HUDEP-2 (cell line): ENCODE measurements at regions not wholly inside any gene's neighbourhood (a gene's known extent, or its start where the extent isn't known, plus 50 kb on each side); places are given as distances from the start of the nearest gene placed in this dataset.
"Not testable (repeated sequence)": the region's sequence is repeated elsewhere in the genome, so short reads cannot be mapped to it uniquely, and the experiment has no call there.

Source experiments
- DNase-seq, 76 experiments: peaks; one replicate each; lab custom pipeline; 2025; ENCODE audit not compliant: unreplicated experiment in 76 of 76; lab: John Stamatoyannopoulos, UW

DNA sequence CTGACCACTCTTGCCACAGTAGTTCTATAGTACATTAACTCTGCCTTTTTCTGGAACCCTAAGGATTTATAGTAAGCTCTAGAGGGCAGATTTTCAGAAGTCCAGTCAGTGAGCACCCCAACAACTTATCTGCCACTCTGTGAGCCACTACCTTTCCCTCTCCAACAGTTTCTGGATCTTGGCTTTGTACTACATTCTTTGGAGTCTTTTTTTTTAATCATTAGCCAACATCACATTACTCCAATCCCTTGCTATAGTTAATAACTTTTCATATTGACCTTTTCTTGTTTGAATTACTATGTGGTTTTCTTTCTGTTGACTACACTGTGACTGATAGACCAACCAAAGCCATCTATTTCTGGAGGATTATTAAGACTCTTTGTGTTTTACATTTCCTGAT is 1596.7 kb upstream of the PRMT6 start:
- DNase-seq, result no peak

GRCh38 chr1:105462308-105462707 is 1594.2 kb upstream of the PRMT6 start:
- no peak for DNase-seq

GRCh38 chr1:105467549-105467948 is 1588.9 kb upstream of the PRMT6 start:
- no peak for DNase-seq

GRCh38 chr1:105470541-105470940 is 1585.9 kb upstream of the PRMT6 start:
- DNase-seq, result not testable (repeated sequence)

DNA sequence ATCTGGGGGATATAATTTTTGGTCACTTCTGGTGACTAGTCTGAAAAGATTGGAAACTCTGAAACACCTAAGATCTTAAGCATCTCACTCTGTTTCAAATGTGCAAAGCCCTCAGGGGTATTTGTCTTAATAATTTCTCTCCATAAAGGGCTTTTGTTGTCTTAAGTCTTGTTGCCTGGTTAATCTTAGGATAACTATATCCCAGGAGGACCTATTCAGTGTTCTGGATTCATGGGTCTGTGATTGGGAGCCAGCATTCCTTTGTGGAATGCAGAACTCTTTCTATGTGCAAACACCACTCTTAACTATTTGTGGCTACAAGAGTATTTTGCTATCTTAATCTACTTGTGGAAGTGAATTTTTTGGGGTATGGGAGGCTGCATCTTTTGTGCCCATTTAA is 1573.0 kb upstream of the PRMT6 start:
- DNase-seq, result no peak

GRCh38 chr1:105485207-105485606 is 1571.3 kb upstream of the PRMT6 start:
- DNase-seq, result no peak

DNA sequence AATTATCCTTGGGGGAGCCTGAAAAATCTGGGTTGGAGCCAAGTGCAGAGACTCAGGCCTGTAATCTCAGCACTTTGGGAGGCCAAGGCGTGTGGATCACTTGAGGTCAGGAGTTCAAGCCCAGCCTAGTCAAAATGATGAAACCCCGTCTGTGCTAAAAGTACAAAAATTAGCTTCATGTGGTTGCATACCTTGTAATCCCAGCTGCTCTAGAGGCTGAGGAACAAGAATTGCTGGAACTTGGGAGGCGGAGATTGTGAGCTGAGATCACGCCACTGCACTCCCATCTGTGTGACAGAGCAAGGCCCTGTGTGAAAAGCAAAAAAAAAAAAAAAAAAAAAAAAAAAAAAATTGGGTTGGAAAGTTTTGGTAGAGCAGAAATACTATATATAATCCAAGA is 1563.6 kb upstream of the PRMT6 start:
- DNase-seq, result no peak

- DNase-seq, result no peak
These were observed 1540.4 kb upstream of the PRMT6 start for GRCh38 chr1:105516068-105516467.

DNA sequence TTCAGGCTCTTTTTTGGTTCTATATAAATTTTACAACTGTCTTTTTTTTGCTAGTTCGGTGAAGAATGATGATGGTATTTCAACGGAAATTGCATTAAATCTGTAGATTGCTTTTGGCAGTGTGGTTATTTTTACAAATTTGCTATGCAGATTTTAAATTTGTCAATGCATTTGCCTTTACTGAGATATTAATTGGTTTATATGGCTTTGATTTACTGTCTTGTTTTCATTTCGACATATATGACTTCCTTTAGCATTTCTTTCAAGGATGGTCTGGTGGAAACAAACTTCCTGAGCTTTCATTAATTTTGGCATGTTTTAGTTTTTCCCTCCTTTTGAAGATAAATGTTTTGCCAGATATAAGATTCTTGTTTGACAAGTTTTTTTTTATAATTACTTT is 1522.5 kb upstream of the PRMT6 start:
- no peak for DNase-seq

GRCh38 chr1:105544475-105544874 is 1512.0 kb upstream of the PRMT6 start:
- DNase-seq, result no peak

- no peak for DNase-seq
These were observed 1500.2 kb upstream of the PRMT6 start for GRCh38 chr1:105556266-105556665.

DNA sequence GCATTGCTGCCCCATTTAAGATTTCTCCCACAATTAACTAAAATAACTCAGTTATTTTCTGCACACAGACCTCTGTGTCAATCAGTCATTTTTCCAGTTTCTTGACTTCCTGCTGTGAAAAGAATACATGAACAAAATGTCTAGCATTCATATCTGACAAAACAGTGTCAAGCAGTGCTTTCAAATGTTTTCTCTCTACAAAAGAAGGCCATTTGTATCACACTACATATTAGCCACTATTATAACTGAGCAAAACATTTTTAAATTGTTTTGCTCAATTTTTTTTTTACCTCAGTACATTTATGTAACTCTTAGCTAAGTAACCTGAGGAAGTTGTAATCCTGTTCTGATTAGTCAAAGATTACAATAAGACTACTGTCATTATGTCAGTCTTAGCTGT is 1498.5 kb upstream of the PRMT6 start:
- DNase-seq, result no peak

- DNase-seq, result no peak
These were observed 1491.5 kb upstream of the PRMT6 start for GRCh38 chr1:105565006-105565405.

DNA sequence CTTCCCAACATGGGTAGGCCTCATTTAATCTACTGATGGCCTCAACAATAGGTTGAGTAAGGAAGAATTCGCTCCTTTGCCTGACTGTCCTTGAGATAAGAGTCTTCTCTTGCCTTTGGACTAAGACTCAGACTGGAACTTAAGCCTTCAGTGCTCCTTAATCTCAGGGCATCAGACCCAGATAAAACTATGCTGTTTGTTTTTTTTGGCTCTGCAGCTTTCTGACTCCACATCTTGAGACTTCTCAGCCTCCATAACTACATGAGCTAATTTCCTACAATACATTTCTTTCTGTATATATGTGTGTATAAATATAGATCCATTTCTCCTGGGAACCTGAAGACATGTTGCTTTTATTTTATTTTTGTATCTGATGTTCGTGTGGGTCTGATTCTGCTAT is 1470.7 kb upstream of the PRMT6 start:
- DNase-seq, result peak in 9 of 76 experiments; percentile 3 to 55 (median 23)

- no peak for DNase-seq
These were observed 1464.8 kb upstream of the PRMT6 start for GRCh38 chr1:105591681-105592080.

GRCh38 chr1:105608713-105609112 is 1447.8 kb upstream of the PRMT6 start:
- peak in 5 of 76 experiments; percentile 5 to 30 (median 18) for DNase-seq

DNA sequence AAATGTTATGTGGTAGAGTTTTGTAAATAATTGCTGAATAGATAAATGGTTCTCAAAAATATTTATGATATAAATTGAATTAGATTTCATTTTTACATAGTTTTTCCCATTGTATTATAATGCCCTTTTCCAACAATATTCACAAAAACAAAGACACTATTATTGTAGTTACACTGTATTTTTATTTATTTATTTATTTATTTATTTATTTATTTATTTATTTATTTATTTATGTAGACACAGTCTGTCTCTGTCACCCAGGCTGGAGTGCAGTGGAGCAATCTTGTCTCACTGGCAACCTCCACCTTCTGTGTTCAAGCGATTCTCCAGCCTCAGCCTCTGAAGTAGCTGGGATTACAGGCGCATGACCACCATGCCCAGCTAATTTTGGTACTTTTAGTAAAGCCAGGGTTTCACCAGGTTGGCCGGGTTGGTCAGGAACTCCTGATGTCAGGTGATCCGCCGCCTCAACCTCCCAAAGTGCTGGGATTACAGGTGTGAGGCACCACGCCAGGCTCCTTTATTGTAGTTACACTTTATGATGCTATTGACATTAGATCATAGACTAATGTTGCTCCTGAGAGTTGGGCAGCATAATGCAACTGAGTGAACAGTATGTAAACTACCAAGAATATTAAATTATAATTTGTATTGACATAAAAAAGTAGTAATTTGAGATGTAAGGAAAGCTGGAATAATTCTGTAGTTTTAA is 1430.0 kb upstream of the PRMT6 start:
- no peak for DNase-seq

GRCh38 chr1:105631153-105631744 is 1425.2 kb upstream of the PRMT6 start:
- not testable (repeated sequence) for DNase-seq

DNA sequence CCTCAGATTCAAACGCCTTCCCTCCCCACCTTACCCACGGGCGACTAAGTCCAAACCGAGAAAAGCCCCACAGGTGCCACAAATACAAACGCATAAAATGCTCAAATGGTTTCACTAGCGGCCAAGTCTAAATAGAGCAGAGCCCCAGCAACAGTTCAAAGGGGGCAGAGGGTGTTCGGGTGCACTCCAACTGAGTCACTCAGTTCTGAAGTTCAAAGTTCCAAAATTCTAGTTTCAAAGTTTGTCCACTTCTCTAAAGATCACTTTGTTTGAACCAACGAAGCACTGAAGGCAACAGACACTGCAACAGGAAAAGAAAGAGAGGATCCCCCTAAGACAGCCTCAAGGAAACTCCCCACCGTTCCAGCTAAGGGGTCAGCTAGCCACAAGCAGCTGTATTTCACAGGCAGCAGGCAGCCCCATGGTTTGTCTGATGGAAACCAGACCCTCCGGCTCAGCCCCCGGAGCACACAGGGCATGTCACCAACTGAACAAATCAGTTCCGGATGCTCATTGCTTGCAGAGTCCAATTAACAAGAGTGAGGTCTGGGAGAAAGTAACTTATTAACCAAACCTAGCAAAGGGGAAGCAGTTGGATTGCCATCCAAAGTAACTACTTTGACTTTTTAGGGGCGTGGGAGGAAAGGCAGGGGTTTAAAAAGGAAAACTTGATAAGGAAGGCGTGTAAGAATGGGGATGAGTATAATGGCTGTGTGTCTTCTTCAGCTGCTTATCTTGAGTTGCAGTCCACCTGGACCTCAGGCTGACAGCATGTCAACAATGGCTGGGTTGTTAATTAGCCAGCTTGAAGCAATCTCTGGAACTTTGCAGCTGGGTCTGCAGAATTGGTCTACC is 1423.9 kb upstream of the PRMT6 start:
- DNase-seq, result peak in 4 of 76 experiments; percentile 10 to 28 (median 20)

- DNase-seq, result peak in 1 of 76 experiments; percentile 57
These were observed 1420.4 kb upstream of the PRMT6 start for GRCh38 chr1:105636052-105636451.

DNA sequence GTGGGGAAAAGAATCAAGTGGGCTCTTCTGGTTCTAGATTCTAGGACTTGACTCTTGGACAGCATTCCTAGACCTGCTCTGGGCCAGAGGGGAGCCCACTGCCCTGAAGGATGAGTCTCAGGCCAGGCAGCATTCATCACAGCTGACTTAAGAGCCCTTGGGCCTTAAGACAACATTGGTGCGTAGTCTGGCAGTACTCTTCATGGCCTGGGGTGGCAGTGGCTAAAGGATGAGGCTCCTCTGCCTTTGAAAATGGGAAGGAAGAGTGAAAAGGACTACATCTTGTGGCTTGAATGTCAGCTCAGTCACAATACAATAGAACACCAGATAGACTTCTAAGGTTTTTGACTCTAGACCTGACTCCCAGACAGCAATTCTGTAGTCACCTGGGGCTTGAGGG is 1415.1 kb upstream of the PRMT6 start:
- no peak for DNase-seq

- no peak for DNase-seq
These were observed 1404.4 kb upstream of the PRMT6 start for GRCh38 chr1:105652109-105652508.
